HepG2 (cell line): ENCODE measurements at regions not wholly inside any gene's neighbourhood (a gene's known extent, or its start where the extent isn't known, plus 50 kb on each side); places are given as distances from the start of the nearest gene placed in this dataset.

Experiments used
- ZBTB38 ChIP-seq: sonication (generic); formaldehyde crosslinking; IDR thresholded peaks from 2 replicates; pipeline ENCODE4 v1.5.1; 2020; ENCODE audit warnings: mild to moderate bottlenecking, missing genetic modification reagents
- ZNF121 ChIP-seq: sonication (generic); formaldehyde crosslinking; IDR thresholded peaks from 2 replicates; pipeline ENCODE4 v1.5.0; 2020; ENCODE audit warnings: mild to moderate bottlenecking, missing genetic modification reagents

DNA sequence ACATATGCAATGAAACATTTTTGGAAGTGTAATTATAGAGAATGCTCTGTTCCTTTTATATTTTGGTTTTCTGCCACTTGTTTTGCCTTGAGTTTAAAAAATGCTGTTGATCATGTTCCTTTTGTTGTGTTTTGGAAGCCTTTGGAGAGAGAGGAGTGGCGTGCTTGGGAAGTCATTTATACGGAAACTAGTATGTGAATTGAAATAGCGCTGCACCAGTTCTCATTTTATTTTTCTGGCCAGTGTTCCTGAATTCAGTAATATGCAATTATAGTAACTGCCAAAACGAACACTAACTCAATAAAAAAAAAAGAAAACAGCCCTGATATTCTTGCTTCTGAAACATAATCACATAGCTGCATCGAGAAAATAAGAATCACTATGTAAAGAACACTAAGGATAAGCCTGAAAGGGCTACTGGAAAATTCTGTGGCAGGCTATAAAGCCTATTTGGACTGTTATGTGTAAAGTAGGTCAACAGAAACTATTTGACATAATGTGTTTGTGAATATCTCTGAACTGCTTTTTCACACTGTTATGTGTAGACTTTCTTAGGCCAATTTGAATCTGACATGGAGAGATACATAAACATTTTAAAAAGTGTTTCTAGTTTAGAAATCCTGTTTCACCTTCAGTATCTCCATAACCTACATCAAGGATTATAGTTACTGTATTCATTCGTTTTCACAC is 742.0 kb downstream of the KCNT2 start:
- TF ChIP-seq ZBTB38 (CRISPR knock-in tag) (no peak), ZNF121 (CRISPR knock-in tag) (no peak)
